GM23338 (cell line): ENCODE measurements at regions not wholly inside any gene's neighbourhood (a gene's known extent, or its start where the extent isn't known, plus 50 kb on each side); places are given as distances from the start of the nearest gene placed in this dataset.

Experiments
- ATAC-seq: fragments of 200-7000 bp; cut with Tn5 transposase; 3 replicates; pipeline ENCODE4 v1.9.1; 2020
- DNase-seq: peaks from one replicate; pipeline ENCODE4 v3.0.0-alpha.2; 2015; ENCODE audit warnings: low spot score
- H2AFZ ChIP-seq: fragments of 200-600 bp; sonication (generic); 2 replicates; pipeline ENCODE4 v1.8.0; 2016; ENCODE audit warnings: antibody characterized with exemption, mild to moderate bottlenecking, moderate library complexity
- H3F3A ChIP-seq: fragments of 200-600 bp; sonication (generic); replicated peaks from 2 replicates; pipeline ENCODE4 v1.8.0; 2017; ENCODE audit warnings: antibody characterized with exemption, mixed run types, low read depth
- H3K27ac ChIP-seq: fragments of 200-600 bp; sonication (generic); 2 replicates; pipeline ENCODE4 v1.6.1; 2016; ENCODE audit warnings: low read depth
- H3K27me3 ChIP-seq: fragments of 200-600 bp; sonication (generic); 2 replicates; pipeline ENCODE4 v1.8.0; 2016; ENCODE audit warnings: mild to moderate bottlenecking, mixed run types, moderate library complexity; ENCODE audit not compliant: insufficient read depth
- H3K36me3 ChIP-seq: fragments of 200-600 bp; sonication (generic); 2 replicates; pipeline ENCODE4 v1.8.0; 2016; ENCODE audit warnings: mild to moderate bottlenecking; ENCODE audit not compliant: insufficient read depth
- H3K4me1 ChIP-seq: fragments of 200-600 bp; sonication (generic); 2 replicates; pipeline ENCODE4 v1.8.0; 2016; ENCODE audit warnings: mild to moderate bottlenecking, moderate library complexity; ENCODE audit not compliant: insufficient read depth
- H3K4me2 ChIP-seq: fragments of 200-600 bp; sonication (generic); 2 replicates; pipeline ENCODE4 v1.7.1; 2017; ENCODE audit warnings: mixed run types
- H3K4me3 ChIP-seq: fragments of 200-600 bp; sonication (generic); 2 replicates; pipeline ENCODE4 v1.6.1; 2016; ENCODE audit warnings: mixed run types
- H3K79me2 ChIP-seq: fragments of 200-600 bp; sonication (generic); replicated peaks from 2 replicates; pipeline ENCODE4 v1.8.0; 2017; ENCODE audit warnings: mild to moderate bottlenecking; ENCODE audit not compliant: insufficient read depth
- H3K9me2 ChIP-seq: fragments of 200-600 bp; sonication (generic); 2 replicates; pipeline ENCODE4 v1.8.0; 2017; ENCODE audit not compliant: insufficient read depth
- H4K20me1 ChIP-seq: fragments of 200-600 bp; sonication (generic); replicated peaks from 2 replicates; pipeline ENCODE4 v1.8.0; 2017; ENCODE audit warnings: mild to moderate bottlenecking; ENCODE audit not compliant: insufficient read depth
- H3K27ac Mint-ChIP-seq: 2 replicates; pipeline ENCODE4 v1.8.0; 2020; ENCODE audit warnings: inconsistent platforms, mild to moderate bottlenecking, moderate library complexity, mixed read lengths
- H3K27me3 Mint-ChIP-seq: 3 replicates; pipeline ENCODE4 v1.8.0; 2022; ENCODE audit warnings: low read depth, mild to moderate bottlenecking, moderate library complexity, mixed read lengths, inconsistent platforms; ENCODE audit not compliant: insufficient read depth, poor library complexity
- H3K36me3 Mint-ChIP-seq: 3 replicates; pipeline ENCODE4 v1.8.0; 2021; ENCODE audit warnings: low read depth, mild to moderate bottlenecking, inconsistent platforms, moderate library complexity, mixed read lengths
- H3K4me1 Mint-ChIP-seq: 3 replicates; pipeline ENCODE4 v1.8.0; 2020; ENCODE audit warnings: mild to moderate bottlenecking, inconsistent platforms, mixed read lengths
- H3K4me3 Mint-ChIP-seq: 3 replicates; pipeline ENCODE4 v1.8.0; 2021; ENCODE audit warnings: moderate library complexity, mild to moderate bottlenecking, inconsistent platforms, mixed read lengths
- H3K9me3 Mint-ChIP-seq: 3 replicates; pipeline ENCODE4 v1.8.0; 2020; ENCODE audit warnings: moderate library complexity, mild to moderate bottlenecking, inconsistent platforms, mixed read lengths
- CREB1 ChIP-seq: fragments of 250-450 bp; sonication (Bioruptor Pico); IDR thresholded peaks from 2 replicates; pipeline ENCODE4 v1.5.0; 2020; ENCODE audit warnings: low read depth, mild to moderate bottlenecking, moderate library complexity
- CTCF ChIP-seq, 2 experiments: fragments of 200-600 bp in 1 of 2; sonication (generic) in 1 of 2; conservative IDR thresholded peaks; 2 replicates each; pipeline versions ENCODE4 v1.5.1 to v1.6.1; 2016 to 2017; ENCODE audit warnings: antibody characterized with exemption in 2 of 2, low read depth in 2 of 2, mild to moderate bottlenecking in 2 of 2, moderate library complexity in 1 of 2
- ETS1 ChIP-seq: IDR thresholded peaks from 2 replicates; pipeline ENCODE4 v1.6.1; 2016; ENCODE audit warnings: antibody characterized with exemption
- EZH2 ChIP-seq: fragments of 200-600 bp; sonication (generic); IDR thresholded peaks from one replicate; pipeline ENCODE4 v1.8.0; 2017; ENCODE audit warnings: antibody characterized with exemption, mild to moderate bottlenecking, low read depth; ENCODE audit not compliant: unreplicated experiment
- EZH2phosphoT487 ChIP-seq: fragments of 200-600 bp; sonication (generic); IDR thresholded peaks from one replicate; pipeline ENCODE4 v1.8.1; 2018; ENCODE audit warnings: antibody characterized with exemption; ENCODE audit not compliant: unreplicated experiment
- JUNB ChIP-seq: IDR thresholded peaks from one replicate; pipeline ENCODE4 v1.6.1; 2016; ENCODE audit warnings: antibody characterized with exemption; ENCODE audit not compliant: unreplicated experiment
- NANOG ChIP-seq: IDR thresholded peaks from 2 replicates; pipeline ENCODE4 v1.6.1; 2016; ENCODE audit warnings: antibody characterized with exemption, borderline replicate concordance
- POLR2AphosphoS5 ChIP-seq: IDR thresholded peaks from 2 replicates; pipeline ENCODE4 v1.6.1; 2016; ENCODE audit warnings: antibody characterized with exemption, low read depth
- REST ChIP-seq: IDR thresholded peaks from one replicate; pipeline ENCODE4 v1.6.1; 2018; ENCODE audit warnings: antibody characterized with exemption; ENCODE audit not compliant: unreplicated experiment
- STAT1 ChIP-seq: IDR thresholded peaks from one replicate; pipeline ENCODE4 v1.6.1; 2016; ENCODE audit warnings: antibody characterized with exemption; ENCODE audit not compliant: unreplicated experiment
- ZNF114 ChIP-seq: fragments of 250-450 bp; sonication (Bioruptor Pico); IDR thresholded peaks from 2 replicates; pipeline ENCODE4 v1.5.0; 2020; ENCODE audit warnings: mild to moderate bottlenecking, moderate library complexity
- ZNF331 ChIP-seq: fragments of 250-450 bp; sonication (Bioruptor Pico); IDR thresholded peaks from 2 replicates; pipeline ENCODE4 v1.5.0; 2020; ENCODE audit warnings: low read depth, mild to moderate bottlenecking, moderate library complexity
- ZNF462 ChIP-seq: fragments of 250-450 bp; sonication (Bioruptor Pico); IDR thresholded peaks from 2 replicates; pipeline ENCODE4 v1.5.0; 2020; ENCODE audit warnings: mild to moderate bottlenecking, moderate library complexity

- no peak overlapping the region for H3K4me3 Mint-ChIP-seq
- no peak overlapping the region; the same call in 1 of the 2 replicates for H3K27ac Mint-ChIP-seq
- H3F3A ChIP-seq: no peaks in the 10 kb centered on the region
- no peak overlapping the region for H2AFZ ChIP-seq
- H3K36me3 ChIP-seq: no peaks in the 10 kb centered on the region
- H4K20me1 ChIP-seq: no peaks in the 10 kb centered on the region
- peaks cover 3% of the 10 kb centered on the region for H3K27me3 Mint-ChIP-seq
- H3K4me1 ChIP-seq: peaks cover 3% of the 10 kb centered on the region; the same call in 1 of the 2 replicates
- no peaks in the 10 kb centered on the region for H3K79me2 ChIP-seq
- no peak overlapping the region for H3K4me2 ChIP-seq
- no peaks in the 10 kb centered on the region for H3K36me3 Mint-ChIP-seq
- no peak overlapping the region for H3K27ac ChIP-seq
- H3K27me3 ChIP-seq: no peaks in the 10 kb centered on the region
- ATAC-seq: no peak
- H3K9me2 ChIP-seq: no peaks in the 10 kb centered on the region
- no peak overlapping the region for H3K4me3 ChIP-seq
- no peak for DNase-seq
- TF ChIP-seq NANOG (no peak), POLR2AphosphoS5 (no peak), ZNF114 (CRISPR knock-in tag) (no peak), REST (no peak), JUNB (no peak), CREB1 (CRISPR knock-in tag) (no peak), STAT1 (no peak), ZNF462 (CRISPR knock-in tag) (no peak), EZH2phosphoT487 (no peak), CTCF (conservative IDR thresholded peaks at IDR 0.05; ENCODE audit: low read depth in 2 of 2) (no peak), ETS1 (no peak), ZNF331 (CRISPR knock-in tag) (no peak), EZH2 (no peak)
- H3K9me3 Mint-ChIP-seq: no peaks in the 10 kb centered on the region
- peaks cover 7% of the 10 kb centered on the region for H3K4me1 Mint-ChIP-seq
These were observed 575.6 kb downstream of the POM121L12 start for GRCh38 chr7:53611043-53611442.
